MCF 10A (cell line): ENCODE measurements at regions not wholly inside any gene's neighbourhood (a gene's known extent, or its start where the extent isn't known, plus 50 kb on each side); places are given as distances from the start of the nearest gene placed in this dataset.
A peak's percentile ranks its signal among the peaks of the same experiment; 100 is the strongest.

ENCODE experiments used
- BruUV-seq: library from RNA; stranded (reverse); fragments of 400-500 nt; replicated peaks from 2 replicates; lab custom pipeline; 2021; lab: Mats Ljungman, UMichigan
- CTCF ChIA-PET: fragments of 300-600 bp; sonication (Branson Sonifier 250); formaldehyde crosslinking; extraction: SDS; loops from one replicate; lab custom pipeline; 2021; ENCODE audit warnings: antibody characterized with exemption, inconsistent platforms; lab: Yijun Ruan, JAX
- POLR2A ChIA-PET: fragments of 300-600, 350-650 bp; sonication (Branson Sonifier 250); formaldehyde crosslinking; extraction: SDS; loops from one replicate; lab custom pipeline; 2020; ENCODE audit warnings: antibody characterized with exemption, inconsistent platforms; lab: Yijun Ruan, JAX
- DNase-seq: peaks from one replicate; pipeline ENCODE4 v3.0.0-alpha.2; 2018; ENCODE audit not compliant: unreplicated experiment
- H3K27ac Mint-ChIP-seq: one replicate; pipeline ENCODE4 v1.8.0; 2022; ENCODE audit warnings: mild to moderate bottlenecking, low read depth, mixed read lengths; ENCODE audit not compliant: unreplicated experiment
- H3K27me3 Mint-ChIP-seq: one replicate; pipeline ENCODE4 v1.8.0; 2022; ENCODE audit warnings: mixed read lengths; ENCODE audit not compliant: insufficient read depth, unreplicated experiment
- H3K36me3 Mint-ChIP-seq: one replicate; pipeline ENCODE4 v1.8.0; 2022; ENCODE audit warnings: mild to moderate bottlenecking, moderate library complexity, mixed read lengths; ENCODE audit not compliant: insufficient read depth, unreplicated experiment
- H3K4me1 Mint-ChIP-seq: one replicate; pipeline ENCODE4 v1.8.0; 2022; ENCODE audit warnings: mixed read lengths; ENCODE audit not compliant: insufficient read depth, unreplicated experiment
- H3K4me3 Mint-ChIP-seq: one replicate; pipeline ENCODE4 v1.8.0; 2022; ENCODE audit warnings: mild to moderate bottlenecking, moderate library complexity, mixed read lengths; ENCODE audit not compliant: unreplicated experiment
- H3K9me3 Mint-ChIP-seq: one replicate; pipeline ENCODE4 v1.8.0; 2022; ENCODE audit warnings: mixed read lengths; ENCODE audit not compliant: unreplicated experiment
- intact Hi-C: fragments of 100-400 bp; cut with micrococcal nuclease; formaldehyde crosslinking; loops from 2 replicates; pipeline ENCODE4 v1.14.1; 2022
- TF ChIP-seq, protein P1 (sequence below): fragments of 200-600 bp; IDR thresholded peaks from one replicate; pipeline ENCODE4 v1.8.0; 2022; ENCODE audit warnings: antibody characterized with exemption, mild to moderate bottlenecking; ENCODE audit not compliant: unreplicated experiment

DNA sequence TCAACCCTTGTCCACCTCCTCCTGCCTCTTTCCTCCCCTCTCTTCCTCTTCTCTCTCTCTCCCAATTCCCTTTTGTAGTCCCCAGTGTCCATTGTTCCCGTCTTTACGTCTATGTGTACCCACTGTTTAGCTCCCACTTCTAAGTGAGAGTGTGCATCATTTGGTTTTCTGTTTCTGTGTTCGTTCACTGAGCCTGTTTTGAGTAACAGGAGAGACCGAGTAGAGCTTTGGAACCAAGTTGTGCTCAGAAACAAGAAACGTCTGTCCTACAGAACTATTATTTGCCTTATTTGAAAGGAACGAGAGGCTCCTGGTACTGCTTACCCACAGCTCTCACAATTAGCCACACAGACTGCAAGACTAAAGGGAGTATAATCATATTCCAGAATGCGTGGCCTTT, 50.1 kb upstream of the MAPRE2 start:
- intact Hi-C loops: no loop called here
- H3K4me3 Mint-ChIP-seq: no peak overlapping the region
- H3K9me3 Mint-ChIP-seq: no peaks in the 10 kb centered on the region
- peak overlapping the region; percentile 4 for H3K27ac Mint-ChIP-seq
- no peaks in the 10 kb centered on the region for H3K27me3 Mint-ChIP-seq
- DNase-seq: no peak
- ChIA-PET POLR2A (interaction anchor here (1.0 to 1.2 kb wide), 3 partner anchors 10 to 60 kb away, joined by 3 to 5 read pairs (median 4); no protein-coding TSS in a partner anchor), CTCF (interaction anchor here (0.8 to 1.8 kb wide), 4 partner anchors 12 to 154 kb away, joined by 3 to 6 read pairs (median 3); no protein-coding TSS in a partner anchor)
- no peaks in the 10 kb centered on the region for H3K36me3 Mint-ChIP-seq
- peaks cover 18% of the 10 kb centered on the region for H3K4me1 Mint-ChIP-seq
- no TSS peak for BruUV-seq
- TF ChIP-seq, protein P1, sequence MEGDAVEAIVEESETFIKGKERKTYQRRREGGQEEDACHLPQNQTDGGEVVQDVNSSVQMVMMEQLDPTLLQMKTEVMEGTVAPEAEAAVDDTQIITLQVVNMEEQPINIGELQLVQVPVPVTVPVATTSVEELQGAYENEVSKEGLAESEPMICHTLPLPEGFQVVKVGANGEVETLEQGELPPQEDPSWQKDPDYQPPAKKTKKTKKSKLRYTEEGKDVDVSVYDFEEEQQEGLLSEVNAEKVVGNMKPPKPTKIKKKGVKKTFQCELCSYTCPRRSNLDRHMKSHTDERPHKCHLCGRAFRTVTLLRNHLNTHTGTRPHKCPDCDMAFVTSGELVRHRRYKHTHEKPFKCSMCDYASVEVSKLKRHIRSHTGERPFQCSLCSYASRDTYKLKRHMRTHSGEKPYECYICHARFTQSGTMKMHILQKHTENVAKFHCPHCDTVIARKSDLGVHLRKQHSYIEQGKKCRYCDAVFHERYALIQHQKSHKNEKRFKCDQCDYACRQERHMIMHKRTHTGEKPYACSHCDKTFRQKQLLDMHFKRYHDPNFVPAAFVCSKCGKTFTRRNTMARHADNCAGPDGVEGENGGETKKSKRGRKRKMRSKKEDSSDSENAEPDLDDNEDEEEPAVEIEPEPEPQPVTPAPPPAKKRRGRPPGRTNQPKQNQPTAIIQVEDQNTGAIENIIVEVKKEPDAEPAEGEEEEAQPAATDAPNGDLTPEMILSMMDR: no peak
